Activated CD4-positive, CD25-positive, alpha-beta regulatory T cell treated with anti-CD3 and anti-CD28 coated beads, Interleukin-2, amount 50 U/mL, for 24 hours (primary cell): ENCODE measurements at regions not wholly inside any gene's neighbourhood (a gene's known extent, or its start where the extent isn't known, plus 50 kb on each side); places are given as distances from the start of the nearest gene placed in this dataset.

Source experiments
- ATAC-seq, 2 donors: fragments of 150-1000 bp; cut with Tn5 transposase; one replicate each; pipeline ENCODE4 v1.10.0; 2021; ENCODE audit warnings: mild to moderate bottlenecking in 1 of 2, moderate library complexity in 1 of 2

GRCh38 chr11:87417951-87418350, 380.2 kb downstream of the TMEM135 start:
- no peak for ATAC-seq

GRCh38 chr11:87405843-87406242, 368.1 kb downstream of the TMEM135 start:
- no peak for ATAC-seq

GRCh38 chr11:87405356-87405755, 367.6 kb downstream of the TMEM135 start:
- no peak for ATAC-seq

- ATAC-seq = no peak
These were observed 363.9 kb downstream of the TMEM135 start for GRCh38 chr11:87401653-87402052.

GRCh38 chr11:87399341-87399740, 361.6 kb downstream of the TMEM135 start:
- ATAC-seq = no peak

GRCh38 chr11:87398931-87399330, 361.2 kb downstream of the TMEM135 start:
- ATAC-seq = no peak

GRCh38 chr11:87397011-87397865, 359.5 kb downstream of the TMEM135 start:
- no peak for ATAC-seq

- no peak for ATAC-seq
These were observed 357.2 kb downstream of the TMEM135 start for GRCh38 chr11:87394924-87395323.

- ATAC-seq = no peak
These were observed 354.9 kb downstream of the TMEM135 start for GRCh38 chr11:87392665-87393064.

GRCh38 chr11:87391496-87391895, 353.8 kb downstream of the TMEM135 start:
- no peak for ATAC-seq

- no peak for ATAC-seq
These were observed 346.5 kb downstream of the TMEM135 start for GRCh38 chr11:87384078-87384729.

GRCh38 chr11:87374038-87374807, 336.5 kb downstream of the TMEM135 start:
- ATAC-seq = no peak
